ENCODE measurements at regions not wholly inside any gene's neighbourhood (a gene's known extent, or its start where the extent isn't known, plus 50 kb on each side); places are given as distances from the start of the nearest gene placed in this dataset.

DNA sequence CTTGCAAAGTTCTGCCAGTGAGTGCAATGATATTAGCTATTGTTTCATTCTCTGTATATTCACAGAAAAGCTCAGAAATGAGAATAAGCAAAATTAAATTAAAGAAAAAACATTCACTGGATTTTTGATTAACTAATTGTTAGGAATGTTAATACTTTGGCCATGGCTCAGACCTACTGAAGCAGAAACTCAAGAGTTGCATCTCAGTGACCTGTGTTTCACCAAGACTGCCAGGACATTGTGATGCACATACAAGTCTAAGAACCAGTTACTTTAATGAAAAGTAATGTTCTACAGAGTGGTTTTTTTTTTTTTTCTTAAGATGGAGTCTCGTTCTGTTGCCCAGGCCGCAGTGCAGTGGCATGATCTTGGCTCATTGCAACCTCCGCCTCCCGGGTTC lies 464.9 kb upstream of the NMUR2 start:
- TF ChIP-seq POLR2A (IDR thresholded peaks at IDR 0.05) (no peak), POLR2AphosphoS5 (IDR thresholded peaks at IDR 0.05) (no peak), EP300 (IDR thresholded peaks at IDR 0.05) (no peak)
- TF ChIP-seq, protein P1, sequence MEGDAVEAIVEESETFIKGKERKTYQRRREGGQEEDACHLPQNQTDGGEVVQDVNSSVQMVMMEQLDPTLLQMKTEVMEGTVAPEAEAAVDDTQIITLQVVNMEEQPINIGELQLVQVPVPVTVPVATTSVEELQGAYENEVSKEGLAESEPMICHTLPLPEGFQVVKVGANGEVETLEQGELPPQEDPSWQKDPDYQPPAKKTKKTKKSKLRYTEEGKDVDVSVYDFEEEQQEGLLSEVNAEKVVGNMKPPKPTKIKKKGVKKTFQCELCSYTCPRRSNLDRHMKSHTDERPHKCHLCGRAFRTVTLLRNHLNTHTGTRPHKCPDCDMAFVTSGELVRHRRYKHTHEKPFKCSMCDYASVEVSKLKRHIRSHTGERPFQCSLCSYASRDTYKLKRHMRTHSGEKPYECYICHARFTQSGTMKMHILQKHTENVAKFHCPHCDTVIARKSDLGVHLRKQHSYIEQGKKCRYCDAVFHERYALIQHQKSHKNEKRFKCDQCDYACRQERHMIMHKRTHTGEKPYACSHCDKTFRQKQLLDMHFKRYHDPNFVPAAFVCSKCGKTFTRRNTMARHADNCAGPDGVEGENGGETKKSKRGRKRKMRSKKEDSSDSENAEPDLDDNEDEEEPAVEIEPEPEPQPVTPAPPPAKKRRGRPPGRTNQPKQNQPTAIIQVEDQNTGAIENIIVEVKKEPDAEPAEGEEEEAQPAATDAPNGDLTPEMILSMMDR (IDR thresholded peaks at IDR 0.05) = no peak

All from upper lobe of left lung (tissue), 4 donors.